K562 (cell line): ENCODE measurements at regions not wholly inside any gene's neighbourhood (a gene's known extent, or its start where the extent isn't known, plus 50 kb on each side); places are given as distances from the start of the nearest gene placed in this dataset.

ENCODE experiments used
- BMI1 ChIP-seq: fragments of 150-350 bp; IDR thresholded peaks from 2 replicates; pipeline ENCODE4 v1.6.1; 2014; ENCODE audit warnings: low read length
- CTCF ChIP-seq, 3 experiments: IDR thresholded peaks in 2 of 3; conservative IDR thresholded peaks in 1 of 3; 2 replicates each; pipeline ENCODE4 v1.5.1; 2011 to 2012; ENCODE audit warnings: low read length in 3 of 3, mild to moderate bottlenecking in 3 of 3, control low read depth in 2 of 3, improper control_type of control experiment in 1 of 3, inconsistent platforms in 1 of 3, low read depth in 1 of 3, mixed read lengths in 1 of 3, moderate library complexity in 1 of 3; ENCODE audit not compliant: insufficient read depth in 2 of 3
- EZH2 ChIP-seq: IDR thresholded peaks from 2 replicates; pipeline ENCODE4 v1.6.1; 2012; ENCODE audit warnings: low read depth, mild to moderate bottlenecking, inconsistent platforms, low read length, borderline replicate concordance
- FOXA1 ChIP-seq: fragments of 450-650 bp; IDR thresholded peaks from 2 replicates; pipeline ENCODE4 v1.6.1; 2016; ENCODE audit warnings: mild to moderate bottlenecking, borderline replicate concordance
- FOXO4 ChIP-seq: fragments of 450-650 bp; formaldehyde crosslinking; IDR thresholded peaks from 2 replicates; pipeline ENCODE4 v1.4.0; 2020; ENCODE audit warnings: mild to moderate bottlenecking, moderate library complexity
- HDGF ChIP-seq: fragments of 450-650 bp; IDR thresholded peaks from 2 replicates; pipeline ENCODE4 v1.6.1; 2016
- HNRNPUL1 ChIP-seq: fragments of 200-400 bp; formaldehyde crosslinking; IDR thresholded peaks from 2 replicates; pipeline ENCODE4 v1.6.1; 2017; ENCODE audit warnings: low read length
- POLR2A ChIP-seq: fragments of 450-650 bp; conservative IDR thresholded peaks from 2 replicates; pipeline ENCODE4 v1.6.1; 2016
- TRIM24 ChIP-seq, 2 experiments: fragments of 450-650 bp; IDR thresholded peaks; 2 replicates each; pipeline ENCODE4 v1.6.1; 2016
- ZBTB40 ChIP-seq, 2 experiments: fragments of 450-650 bp in 1 of 2; sonication (generic) in 1 of 2; formaldehyde crosslinking in 1 of 2; IDR thresholded peaks; 2 replicates each; pipeline versions ENCODE4 v1.7.1 to v1.9.0; 2016 to 2022; ENCODE audit warnings: inconsistent platforms in 1 of 2, mild to moderate bottlenecking in 1 of 2, missing genetic modification reagents in 1 of 2
- ZNF146 ChIP-seq: IDR thresholded peaks from one replicate; pipeline ENCODE4 v1.6.1; 2018; ENCODE audit warnings: missing compliant biosample characterization; ENCODE audit not compliant: unreplicated experiment

GRCh38 chr3:78347176-78347575 lies 1307.3 kb downstream of the ROBO2 start:
- TF ChIP-seq CTCF (IDR thresholded peaks at IDR 0.05 in 2 of 3, conservative IDR thresholded peaks at IDR 0.05 in 1 of 3; ENCODE audit: insufficient read depth in 2 of 3, low read depth in 1 of 3, low read length in 3 of 3) (no peak), ZBTB40 (IDR thresholded peaks at IDR 0.05) (no peak), ZBTB40 (CRISPR knock-in tag; IDR thresholded peaks at IDR 0.05) (no peak), FOXO4 (CRISPR knock-in tag) (no peak), TRIM24 (IDR thresholded peaks at IDR 0.05) (no peak), BMI1 (no peak), HNRNPUL1 (no peak), ZNF146 (CRISPR knock-in tag) (no peak), EZH2 (no peak), HDGF (no peak), FOXA1 (no peak), POLR2A (no peak)
